ENCODE measurements at regions not wholly inside any gene's neighbourhood (a gene's known extent, or its start where the extent isn't known, plus 50 kb on each side); places are given as distances from the start of the nearest gene placed in this dataset.
A peak's percentile ranks its signal among the peaks of the same experiment; 100 is the strongest.

DNA sequence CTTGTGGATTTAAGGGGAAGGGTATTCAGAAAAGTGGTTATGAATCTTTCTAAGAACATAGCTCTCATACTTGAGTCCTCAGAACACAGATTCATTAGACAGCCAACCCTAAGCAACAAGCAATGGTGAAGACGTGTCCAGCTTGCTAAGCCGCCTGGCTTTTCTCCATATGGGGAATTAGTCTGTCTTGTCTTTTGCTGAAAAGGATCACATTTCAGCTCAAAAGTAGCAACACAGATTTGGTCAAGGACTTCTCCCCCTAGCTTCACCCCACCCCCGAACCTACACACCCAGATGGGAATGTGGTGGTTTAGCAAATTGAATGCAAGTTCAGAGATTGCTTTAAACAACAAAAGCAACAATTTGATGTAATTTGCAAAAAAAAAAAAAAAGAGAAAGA lies 103.3 kb upstream of the RASGEF1B start:
- DNase-seq: no peak

DNA sequence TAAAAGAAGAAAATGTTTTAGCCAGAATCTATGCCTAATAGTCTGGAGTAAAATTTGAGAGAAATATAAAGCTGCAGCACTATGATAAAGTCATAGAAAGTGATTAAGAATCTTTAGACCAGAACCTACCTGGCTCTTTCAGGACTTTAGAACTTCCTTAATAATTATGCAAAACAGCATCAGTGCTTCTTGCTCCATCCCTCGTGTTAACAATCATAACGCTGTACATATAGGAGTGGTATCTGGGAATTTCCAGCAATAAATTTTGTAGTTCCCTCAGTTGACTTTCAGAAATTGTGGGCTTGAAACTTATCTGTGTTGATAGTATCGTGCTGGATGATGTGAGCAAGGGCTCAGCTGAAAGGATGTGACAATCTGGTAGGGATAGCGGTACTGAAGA lies 102.1 kb upstream of the RASGEF1B start:
- DNase-seq: no peak

DNA sequence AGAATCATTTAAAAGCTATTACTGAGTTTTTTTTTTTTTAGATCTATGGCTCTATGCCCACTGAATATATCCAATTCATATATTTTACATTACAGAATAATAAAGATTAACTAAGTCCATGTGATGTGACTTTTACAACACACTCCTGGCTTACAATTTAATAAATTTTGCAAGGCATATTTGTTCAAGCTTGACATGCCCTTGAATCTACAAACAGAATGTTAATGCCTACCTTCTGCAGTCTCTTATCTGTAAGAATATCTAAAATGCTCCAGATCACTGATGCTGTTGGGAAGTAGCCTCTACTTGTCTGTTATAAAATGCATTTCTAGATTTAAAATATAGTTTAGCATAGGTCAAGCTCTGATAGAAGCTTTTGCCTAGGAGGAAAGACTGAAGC lies 100.7 kb upstream of the RASGEF1B start:
- DNase-seq: no peak

DNA sequence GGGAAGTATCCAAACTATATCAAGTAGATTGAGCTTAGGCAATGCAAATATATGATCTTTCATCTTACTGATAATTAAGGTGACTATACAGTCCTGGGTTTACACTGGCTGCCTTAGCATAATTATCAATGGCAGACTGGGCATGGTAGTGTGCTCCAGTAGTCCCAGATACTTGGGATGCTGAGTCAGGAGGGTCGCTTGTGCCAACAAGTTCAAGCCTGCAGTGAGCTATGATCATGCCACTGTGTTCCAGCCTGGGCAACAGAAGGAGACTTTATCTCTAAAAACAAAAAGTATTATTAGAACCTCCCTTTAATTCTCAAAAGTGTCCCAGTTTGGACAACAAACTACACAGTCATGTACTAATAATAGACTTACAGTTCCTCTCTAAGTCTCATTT lies 99.4 kb upstream of the RASGEF1B start:
- no peak for DNase-seq

DNA sequence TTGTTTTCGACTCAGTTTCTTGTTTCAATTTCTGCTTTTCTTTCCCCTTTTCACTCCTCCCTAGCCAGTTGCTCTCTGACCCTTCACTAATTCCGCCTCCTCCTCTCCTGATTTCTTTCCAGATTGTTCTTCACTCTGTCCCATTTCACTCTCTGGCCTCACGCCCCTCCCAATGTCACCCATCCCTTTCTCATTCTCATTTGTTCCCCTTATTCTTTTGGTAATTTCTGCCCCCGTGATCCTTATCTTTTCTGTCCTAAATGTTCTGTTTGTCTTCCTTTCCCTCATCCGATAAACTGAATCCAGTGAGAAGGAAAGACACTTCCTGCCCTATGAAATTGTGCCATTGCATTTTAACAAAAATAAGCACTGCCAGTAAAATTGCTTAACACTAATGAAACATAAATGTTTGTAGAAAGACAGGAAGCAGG lies 94.5 kb upstream of the RASGEF1B start:
- DNase-seq: no peak

DNA sequence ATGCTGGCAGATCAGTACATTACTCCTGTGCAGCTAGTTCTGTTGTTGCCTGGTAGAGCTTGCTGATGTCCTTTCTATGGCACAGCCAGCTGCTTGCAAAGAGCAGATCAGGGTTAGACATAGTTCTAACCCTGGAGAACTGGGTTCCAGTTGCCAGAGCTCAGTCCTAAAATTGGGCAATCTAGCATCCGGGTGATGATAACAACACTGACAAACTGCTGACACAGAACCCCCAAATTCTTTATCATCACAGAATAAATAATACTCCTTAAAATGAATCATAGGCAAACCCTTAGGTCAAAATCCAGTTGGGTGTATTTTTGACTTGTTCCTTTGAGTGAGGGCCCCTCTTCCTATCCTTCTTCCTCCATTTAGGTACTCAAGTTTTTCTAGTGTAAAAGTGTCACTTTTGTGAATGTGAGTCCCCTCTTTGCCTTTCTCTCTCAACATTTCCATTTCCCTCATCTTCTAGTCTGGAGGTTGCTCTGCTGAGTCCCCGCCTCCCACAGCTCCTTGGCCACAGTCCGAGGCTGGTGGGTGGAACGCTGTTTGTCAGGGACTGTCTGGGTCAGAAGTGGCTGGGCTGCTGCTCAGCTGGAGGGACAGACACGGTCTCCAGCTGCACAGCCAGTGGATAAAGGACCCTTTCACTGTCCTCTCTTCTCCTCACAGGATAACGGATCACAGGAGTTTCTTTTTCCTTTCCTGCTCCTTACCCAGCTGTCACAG lies 93.6 kb upstream of the RASGEF1B start:
- DNase-seq: no peak

DNA sequence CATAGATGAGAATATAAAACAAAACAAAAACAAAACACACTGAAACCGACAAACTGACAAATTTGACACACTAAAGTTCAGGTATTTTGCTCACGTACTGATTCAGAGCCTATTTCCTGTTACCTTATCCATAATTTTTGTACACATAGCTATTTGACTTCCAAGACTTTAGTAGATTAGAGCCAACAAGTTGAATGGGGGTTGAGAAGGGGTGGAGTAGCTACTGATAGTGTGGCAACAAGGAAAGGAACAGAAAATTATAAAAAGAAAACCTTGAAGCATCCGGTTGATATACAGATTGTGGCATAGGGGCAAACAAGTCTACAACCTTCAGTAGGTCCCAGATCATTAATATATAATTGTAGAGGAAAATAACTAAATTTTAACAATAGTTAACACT lies 92.3 kb upstream of the RASGEF1B start:
- DNase-seq: no peak

DNA sequence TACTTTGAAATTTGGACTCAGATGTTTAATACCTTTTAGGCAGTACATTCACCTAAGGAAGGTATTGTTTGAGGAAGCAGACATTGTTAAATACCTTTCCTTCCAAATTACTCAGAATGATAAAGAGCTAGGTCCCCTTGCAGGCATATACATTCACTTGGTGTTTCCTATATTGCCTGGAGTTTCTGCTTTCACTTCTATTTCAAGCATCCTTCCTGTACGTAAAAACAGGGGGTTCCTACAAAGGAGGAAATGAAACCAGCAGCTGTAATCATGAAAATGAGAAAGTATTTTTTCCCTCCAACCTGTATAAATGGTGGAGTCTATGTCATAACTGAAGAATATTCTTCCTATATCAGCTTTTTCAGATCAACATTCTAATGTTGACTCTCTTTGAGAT lies 90.4 kb upstream of the RASGEF1B start:
- DNase-seq: peak; percentile 37

DNA sequence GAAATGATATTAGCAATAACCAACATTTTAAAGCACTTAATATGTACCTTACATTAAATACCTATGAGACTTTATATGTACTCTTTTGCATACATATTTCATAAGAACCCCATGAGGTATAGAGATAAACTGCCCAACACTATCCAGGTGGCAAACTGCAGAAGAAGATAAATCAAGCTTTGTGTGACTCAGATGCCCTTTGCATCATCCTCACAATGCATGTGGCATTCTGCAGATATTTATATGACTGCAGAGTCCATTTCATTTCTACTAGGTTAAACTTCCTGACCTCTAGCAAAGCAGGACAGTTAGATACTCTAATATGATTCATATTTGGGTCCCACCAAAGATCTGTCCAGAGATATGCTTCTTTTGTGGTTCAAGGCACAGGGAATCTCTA lies 85.6 kb upstream of the RASGEF1B start:
- DNase-seq: no peak

DNA sequence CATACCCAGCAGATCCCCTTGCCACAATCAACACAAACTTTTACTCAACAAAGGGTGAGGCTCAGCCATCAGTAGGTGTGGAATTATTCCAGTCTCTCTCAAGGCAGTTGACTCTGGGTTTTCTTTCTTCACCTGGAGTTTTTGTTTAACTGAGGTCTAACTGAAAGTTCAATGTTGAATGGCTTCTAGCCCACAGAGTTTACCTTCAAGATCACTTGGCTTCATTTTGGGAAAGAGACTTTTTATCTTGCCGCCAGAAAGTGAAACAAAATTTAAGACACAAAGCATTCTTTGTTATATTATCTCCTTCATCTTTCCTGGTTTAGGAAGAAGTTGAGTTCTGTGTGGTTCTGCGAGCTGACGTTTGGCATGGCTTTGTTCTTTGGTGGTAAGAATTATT lies 83.8 kb upstream of the RASGEF1B start:
- no peak for DNase-seq

DNA sequence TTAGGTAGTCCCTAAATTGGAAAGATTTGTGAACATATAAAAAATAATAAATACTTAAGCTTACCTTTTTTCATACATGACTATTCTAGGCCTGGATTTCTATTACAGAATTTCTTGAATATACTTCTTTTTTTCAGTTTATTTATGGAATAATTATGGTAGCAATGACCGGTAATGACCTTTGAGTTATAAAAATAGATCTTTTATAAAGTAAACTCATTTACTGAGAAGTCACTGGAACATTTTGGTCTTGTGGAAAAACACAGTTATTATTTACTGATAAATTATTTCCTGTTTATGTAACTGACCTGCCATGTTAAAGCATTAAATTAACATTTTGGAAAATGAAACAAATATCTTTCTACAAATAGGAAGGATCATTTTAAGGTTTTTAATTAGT lies 80.4 kb upstream of the RASGEF1B start:
- DNase-seq: no peak

DNA sequence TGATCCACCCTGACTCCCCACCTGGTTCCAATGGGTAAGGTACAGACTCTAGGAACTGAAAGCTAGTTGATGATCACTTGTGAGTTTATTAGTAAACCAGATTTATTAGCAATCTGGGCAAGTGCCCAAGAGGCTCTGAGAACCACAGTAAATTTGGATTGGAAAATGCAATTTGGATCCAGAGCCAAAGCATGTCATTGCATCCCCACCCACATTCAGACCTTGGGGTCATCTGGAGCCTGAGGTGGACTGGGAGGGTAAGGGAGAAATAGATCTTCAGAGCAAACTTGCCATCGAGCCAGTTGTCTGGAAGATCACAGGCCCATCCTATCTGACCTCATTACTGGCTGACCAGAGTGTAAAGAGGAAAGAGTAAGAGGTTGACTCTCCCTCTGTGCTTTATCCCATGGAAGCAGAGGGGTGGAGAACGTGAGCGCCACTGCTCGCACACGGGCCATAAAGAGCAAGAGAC lies 78.7 kb upstream of the RASGEF1B start:
- DNase-seq: no peak

DNA sequence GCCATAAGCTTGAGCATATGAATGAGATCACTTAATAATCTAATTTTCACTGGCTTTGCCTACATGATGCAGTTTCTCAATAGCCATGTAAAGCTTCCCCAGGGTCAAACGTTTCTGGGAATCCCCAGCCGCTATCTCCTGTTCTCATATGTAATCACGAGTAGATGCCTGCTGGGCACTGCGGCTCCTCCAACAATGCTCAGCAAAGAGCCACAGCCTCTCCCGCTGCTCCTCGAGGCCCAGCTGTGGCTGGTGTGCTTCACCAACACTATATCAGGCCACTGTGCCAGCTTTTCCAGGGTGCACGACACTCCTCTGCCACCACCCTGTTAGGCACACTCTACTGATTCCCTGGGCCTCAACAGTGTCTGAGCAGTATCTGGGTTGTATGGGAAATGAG lies 78.3 kb upstream of the RASGEF1B start:
- DNase-seq: no peak

DNA sequence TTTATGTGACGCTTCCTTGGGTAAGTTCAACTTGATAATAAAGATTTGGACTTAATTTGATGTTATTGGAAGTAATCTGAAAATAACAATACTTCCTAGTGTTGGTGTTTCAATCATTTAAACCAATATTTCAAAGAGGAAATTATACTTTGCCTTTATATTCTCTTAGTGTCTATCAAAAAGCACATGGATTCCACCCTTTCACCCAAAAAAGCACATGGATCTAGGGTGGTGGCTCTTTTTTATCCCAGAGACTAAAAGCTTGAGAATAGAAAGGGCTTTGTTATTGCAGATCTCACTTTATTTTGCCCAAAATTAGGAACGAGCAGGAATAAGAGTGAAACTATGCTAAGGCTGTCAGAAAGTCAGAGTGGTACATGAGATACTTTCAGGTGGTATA lies 75.1 kb upstream of the RASGEF1B start:
- no peak for DNase-seq

DNA sequence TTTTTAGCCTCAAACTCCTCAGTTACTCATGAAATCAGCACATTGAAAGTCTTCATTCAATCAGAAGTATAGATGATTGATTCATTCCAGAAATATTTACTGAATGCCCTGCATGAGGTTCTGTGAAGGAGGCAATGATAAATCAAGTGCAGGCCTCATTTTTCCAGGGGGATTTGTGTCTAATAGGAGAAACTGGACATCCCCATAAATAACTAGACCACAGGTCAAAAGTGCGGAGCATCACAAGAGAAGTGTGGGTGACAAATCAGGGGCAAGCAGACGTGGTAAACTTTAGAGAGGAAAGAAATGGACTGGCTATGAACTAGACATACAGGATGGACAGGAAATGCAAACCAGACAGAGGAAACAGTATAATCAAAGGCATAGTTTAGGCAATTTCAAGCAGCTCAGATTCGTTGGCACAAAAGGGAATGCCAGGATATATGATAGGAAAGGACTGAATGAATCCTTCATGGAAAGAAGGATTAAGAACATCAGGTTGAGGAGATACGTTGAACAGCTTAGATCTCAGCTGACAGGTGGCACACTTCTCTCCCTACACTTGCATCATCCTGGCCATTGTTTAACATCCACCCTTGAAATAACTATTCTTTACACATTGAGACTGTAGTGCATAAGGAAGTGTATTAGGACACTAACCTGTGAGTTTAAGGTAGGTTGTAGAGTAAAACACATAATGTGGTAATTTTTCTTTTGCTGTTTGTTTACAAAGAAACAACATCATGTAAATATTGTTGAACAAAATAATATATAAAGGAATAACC lies 69.6 kb upstream of the RASGEF1B start:
- no peak for DNase-seq

DNA sequence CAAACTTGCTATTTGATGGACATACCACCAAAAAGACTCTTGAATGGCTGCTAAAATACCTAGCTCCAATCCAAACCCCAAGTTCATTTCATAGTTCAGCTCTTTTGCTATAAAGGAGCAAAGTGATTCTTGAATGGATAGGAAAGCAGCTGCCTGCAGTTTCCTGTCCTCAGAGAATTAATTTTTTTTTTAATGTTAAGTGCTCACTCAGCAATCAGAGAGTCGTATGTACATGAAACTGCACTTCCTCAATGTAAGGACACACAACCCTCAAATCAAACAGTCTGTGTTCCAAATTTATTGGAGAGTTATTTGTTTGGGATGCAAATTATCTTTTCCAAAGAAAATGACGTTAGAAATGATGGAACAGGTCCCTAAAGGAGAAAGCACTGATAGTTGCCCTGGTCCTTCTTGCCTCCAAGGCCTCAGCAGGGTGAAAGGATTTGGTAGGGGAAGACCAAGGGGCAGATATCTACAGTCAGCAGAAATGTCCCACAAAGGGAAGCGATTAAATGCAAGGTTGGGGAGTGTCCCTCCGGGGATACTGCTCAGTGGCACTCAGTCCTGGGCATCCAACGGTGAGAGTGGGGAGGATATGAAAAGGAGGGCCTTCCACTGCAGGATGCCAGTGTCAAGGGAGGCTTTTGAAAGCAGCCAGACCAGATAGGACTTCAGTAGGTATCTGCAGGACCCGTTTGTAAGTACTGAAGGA lies 67.2 kb upstream of the RASGEF1B start:
- DNase-seq: no peak

DNA sequence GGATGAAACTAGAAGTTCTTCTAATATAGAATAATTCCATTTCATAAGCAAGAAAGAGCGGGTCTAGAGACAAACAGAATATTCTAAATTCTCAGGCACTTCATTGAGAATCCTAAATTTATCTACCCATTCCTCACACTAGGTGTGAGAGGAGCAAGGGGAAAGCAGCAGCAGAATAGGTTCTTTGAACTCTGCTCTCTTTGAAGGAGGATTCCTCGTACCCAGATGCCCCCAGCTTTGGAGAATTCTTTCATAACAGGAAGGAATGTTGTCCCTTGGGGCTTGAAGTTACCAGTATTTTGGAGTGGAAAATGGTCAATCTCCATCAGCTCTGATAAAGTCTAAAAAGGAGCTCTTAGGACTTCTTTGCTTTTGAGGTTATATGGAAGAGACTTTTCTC lies 59.7 kb upstream of the RASGEF1B start:
- DNase-seq: no peak

DNA sequence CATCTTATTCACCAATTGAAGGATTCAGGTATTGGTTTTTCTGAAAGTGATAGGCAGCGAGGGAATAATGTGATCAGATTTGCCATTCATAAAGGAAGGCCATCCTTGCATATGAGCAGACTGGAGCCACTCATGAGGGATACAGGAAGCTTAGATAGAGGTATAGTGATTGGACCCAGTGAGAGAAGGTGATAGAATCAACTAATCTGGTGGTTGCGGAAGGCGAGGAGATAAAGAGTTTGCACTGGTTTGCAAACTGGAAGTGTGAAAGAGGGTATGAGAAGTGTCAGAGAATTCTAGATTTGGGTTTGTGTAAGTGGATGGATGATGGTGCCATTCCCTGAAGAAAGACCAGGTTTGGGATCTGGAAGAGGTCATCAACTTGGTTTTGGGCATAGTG lies 57.3 kb upstream of the RASGEF1B start:
- DNase-seq: no peak

DNA sequence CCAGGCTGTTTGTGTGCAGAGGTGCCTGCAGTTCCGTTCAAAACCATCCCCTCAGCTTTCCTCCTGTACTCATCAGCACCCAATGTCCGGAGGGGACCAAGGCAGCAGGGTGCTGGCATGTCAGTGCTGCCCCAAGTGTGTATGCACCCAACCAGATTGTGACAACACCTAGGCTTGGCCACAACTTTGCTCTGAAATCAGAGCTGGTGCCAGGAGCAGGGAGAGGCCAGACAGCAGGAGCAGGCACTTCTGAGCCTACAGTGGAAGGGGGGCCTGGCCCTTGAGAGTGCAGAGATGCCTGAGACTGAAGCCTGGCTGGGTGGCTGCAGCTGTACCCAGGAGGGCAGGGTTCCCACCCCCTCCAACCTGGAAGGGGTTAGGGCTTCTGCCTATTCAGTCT lies 56.5 kb upstream of the RASGEF1B start:
- no peak for DNase-seq

DNA sequence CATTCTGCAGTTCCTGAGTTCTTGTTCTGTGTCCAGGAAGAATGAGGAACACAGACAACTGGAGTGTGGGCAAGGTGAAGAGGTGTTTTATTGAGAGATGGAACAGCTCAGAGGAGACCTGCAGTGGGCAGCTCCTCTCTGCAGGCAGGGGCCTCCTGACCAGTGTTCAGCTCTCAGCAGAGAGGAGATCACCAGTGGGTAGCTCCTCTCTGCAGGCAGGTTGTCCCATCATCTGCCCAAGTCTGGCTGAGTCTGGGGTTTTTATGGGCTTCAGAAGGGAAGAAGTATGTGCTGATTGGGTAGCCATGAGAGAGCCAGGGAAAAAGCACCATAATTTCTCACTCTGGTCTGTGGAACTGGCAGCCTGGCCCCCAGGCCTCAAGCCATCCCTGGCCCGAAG lies 56.0 kb upstream of the RASGEF1B start:
- DNase-seq: no peak

DNA sequence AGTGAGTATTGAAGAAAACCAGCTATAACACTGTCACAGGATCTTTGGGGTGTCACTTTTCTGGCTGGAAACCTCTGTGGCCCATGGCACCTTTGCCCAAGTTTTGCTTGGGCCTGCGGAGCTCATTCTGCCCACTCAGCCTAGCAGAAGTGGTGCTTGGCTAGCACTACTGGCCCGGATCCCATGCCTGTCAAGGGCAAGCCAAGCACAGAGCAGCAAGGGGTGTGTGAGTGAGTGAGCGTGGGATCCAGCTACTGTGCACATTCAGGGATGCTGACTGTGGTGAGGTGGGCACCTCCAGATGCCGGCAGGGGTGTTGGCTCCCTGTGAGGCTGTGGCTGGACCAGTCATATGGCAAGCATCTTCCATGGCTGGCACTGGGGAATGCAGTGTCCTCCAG lies 55.4 kb upstream of the RASGEF1B start:
- DNase-seq: no peak

DNA sequence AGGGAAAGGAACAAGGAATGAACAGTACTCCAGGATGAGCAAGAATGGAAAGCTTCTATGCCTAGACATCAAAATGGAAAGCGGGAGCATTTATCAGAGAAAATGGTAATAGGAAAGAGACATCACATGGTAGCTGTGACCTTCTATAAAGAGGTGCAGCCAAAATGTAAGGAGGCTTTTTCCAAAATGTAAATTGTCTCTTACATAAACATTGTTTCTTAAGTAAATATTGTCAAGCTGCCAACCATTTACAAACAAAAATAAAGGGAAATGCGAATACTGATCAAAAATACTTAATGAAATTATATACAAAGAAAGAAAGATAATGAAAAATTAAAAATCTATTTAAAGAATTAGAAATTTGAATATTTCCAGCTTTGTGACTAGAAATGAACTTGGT lies 55.0 kb upstream of the RASGEF1B start:
- DNase-seq: no peak

DNA sequence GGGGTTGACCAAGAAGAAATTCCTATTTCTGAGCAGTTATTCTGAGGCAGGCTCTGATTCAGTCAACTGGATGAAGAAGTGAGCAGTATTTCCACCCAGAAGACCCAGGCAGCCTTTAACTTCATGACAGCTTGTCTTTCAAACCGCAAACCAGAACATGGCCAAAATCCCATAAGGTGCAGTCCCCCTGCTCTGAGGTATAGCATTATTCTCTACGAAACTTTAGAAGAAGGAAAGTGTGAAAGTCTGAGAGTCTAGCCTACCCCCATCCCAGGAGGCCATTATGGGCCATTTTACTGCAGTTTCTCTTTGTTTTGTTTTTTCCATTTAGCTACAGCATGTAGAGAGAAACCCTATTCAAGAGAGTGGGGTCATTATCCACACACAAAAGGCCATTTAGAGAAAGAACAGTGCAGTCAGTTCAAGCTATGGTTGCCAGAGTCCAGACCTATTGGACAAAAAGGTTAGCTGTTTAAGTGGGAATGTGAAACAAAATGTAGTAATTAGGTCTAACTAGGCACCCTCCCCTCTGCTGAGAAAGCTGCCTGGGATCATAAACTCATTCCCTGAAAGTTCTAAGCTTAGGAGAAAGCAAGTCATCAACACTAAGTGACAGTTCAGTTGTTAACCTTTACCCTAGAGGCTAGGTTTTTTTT lies 52.1 kb upstream of the RASGEF1B start:
- no peak for DNase-seq
